ENCODE measurements at regions not wholly inside any gene's neighbourhood (a gene's known extent, or its start where the extent isn't known, plus 50 kb on each side); places are given as distances from the start of the nearest gene placed in this dataset.

DNA sequence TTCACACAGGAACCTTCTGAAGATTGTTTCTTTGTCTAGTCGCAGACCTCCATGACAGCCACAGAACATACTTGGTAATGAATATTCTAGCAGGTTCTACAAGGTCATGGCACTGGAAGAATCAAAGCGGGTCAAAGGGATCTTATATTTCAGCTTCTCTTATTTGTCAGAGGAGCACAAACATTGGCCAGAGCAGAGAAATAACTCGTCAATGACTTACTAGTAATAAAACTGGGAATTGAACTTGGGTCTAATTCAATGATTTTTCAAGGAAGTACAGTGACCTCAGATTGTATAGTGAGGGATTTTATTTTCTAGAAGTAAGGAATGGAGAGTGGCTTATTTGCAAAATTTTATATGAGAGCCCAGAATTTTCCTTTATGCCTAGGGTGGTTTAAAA is 290.8 kb upstream of the PLXNA2 start:
- Mint-ChIP-seq H3K27me3 (ENCODE audit: low read depth) (peaks cover 8% of the 10 kb centered on the region), H3K4me1 (ENCODE audit: low read depth) (no peaks in the 10 kb centered on the region), H3K36me3 (ENCODE audit: insufficient read depth) (no peaks in the 10 kb centered on the region), H3K9me3 (no peaks in the 10 kb centered on the region), H3K4me3 (no peak overlapping the region)
- ATAC-seq (no peak), DNase-seq (no peak)

DNA sequence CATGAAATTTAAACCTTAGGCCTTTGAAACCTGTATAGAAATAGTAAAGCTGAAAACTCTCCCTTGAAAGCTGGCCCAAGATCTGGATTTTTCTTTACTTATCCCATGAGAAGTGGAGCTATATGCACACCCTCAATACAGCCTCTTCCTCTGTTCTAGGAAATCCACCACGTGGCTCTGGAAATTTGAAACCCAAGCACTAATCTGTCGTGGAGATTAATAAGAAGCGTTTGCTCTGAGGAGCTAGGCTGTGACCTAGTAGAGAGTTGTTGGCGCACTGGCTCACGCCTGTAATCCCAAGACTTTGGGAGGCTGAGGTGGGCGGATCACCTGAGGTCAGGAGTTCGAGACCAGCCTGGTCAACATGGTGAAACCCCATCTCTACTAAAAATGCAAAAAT is 291.3 kb upstream of the PLXNA2 start:
- ATAC-seq: no peak
- H3K27me3 Mint-ChIP-seq (ENCODE audit: low read depth): peaks cover 8% of the 10 kb centered on the region

DNA sequence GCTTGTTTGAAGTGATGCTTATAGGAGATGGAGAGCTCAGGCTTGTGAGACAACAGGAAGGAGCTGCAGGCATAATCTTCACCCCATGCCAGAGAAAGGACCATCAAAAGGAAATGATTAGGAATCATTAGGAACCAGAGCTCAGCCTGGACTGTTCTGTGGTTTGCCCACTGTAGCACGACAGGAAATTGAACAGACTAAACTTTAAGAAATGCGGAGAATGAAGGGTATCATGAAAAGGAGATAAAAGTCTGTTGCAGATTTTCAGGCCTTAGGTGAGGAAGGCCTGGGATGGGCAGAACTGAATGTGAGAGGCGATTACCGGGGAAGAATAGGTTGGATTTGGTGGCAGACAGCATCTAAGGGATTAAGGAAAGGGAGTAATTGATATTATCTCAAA is 292.0 kb upstream of the PLXNA2 start:
- no peaks in the 10 kb centered on the region for H3K4me1 Mint-ChIP-seq (ENCODE audit: low read depth)
- H3K9me3 Mint-ChIP-seq: no peaks in the 10 kb centered on the region
- H3K27me3 Mint-ChIP-seq (ENCODE audit: low read depth): peaks cover 8% of the 10 kb centered on the region
- H3K36me3 Mint-ChIP-seq (ENCODE audit: insufficient read depth): no peaks in the 10 kb centered on the region
- DNase-seq (no peak), ATAC-seq (no peak)
- no peak overlapping the region for H3K4me3 Mint-ChIP-seq

More for the DNA sequence above, 291.3 kb upstream of the PLXNA2 start:
- Mint-ChIP-seq H3K4me1 (ENCODE audit: low read depth) (no peaks in the 10 kb centered on the region), H3K9me3 (no peaks in the 10 kb centered on the region), H3K36me3 (ENCODE audit: insufficient read depth) (no peaks in the 10 kb centered on the region), H3K4me3 (no peak overlapping the region)
- no peak for DNase-seq

DNA sequence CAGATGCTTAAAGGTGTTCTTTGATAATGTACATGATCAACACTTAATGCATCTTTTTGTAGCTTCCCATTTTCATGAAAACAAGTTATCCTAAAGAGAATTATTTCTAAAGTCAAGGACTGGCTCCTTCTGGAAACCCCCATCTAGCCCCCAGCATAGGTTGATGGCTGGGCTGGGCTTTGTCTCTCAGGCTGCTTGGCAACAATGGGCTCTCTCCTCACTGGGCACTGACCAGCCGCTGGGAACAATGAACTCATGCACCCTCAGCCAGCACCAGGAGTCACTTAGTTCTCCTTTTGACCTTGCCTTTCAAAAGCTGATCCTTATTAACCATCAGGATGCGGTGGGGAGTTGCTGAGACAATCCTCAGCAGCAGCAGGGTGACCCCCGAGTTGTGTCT is 293.0 kb upstream of the PLXNA2 start:
- Mint-ChIP-seq H3K9me3 (no peaks in the 10 kb centered on the region), H3K4me1 (ENCODE audit: low read depth) (no peaks in the 10 kb centered on the region), H3K4me3 (no peak overlapping the region), H3K36me3 (ENCODE audit: insufficient read depth) (no peaks in the 10 kb centered on the region), H3K27me3 (ENCODE audit: low read depth) (peaks cover 8% of the 10 kb centered on the region)
- ATAC-seq (no peak), DNase-seq (no peak)

DNA sequence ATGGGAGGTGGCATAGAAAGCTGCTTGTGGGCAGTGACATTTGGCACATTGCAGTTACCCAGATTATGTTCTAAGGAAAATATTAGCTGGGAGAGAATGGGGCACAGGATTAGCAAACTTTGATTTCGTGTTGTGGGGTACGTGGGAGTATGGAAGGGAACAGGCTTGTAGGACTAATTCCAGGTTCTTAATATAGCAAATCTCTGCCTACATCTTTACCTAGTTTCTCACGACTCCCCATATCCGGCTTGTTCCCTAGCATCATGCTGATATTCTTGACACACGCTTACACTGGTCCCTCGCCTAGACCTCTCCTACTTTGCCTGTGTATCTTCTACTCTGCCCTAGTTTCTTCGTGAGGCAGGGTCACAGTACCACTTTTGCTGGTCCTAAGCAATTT is 293.9 kb upstream of the PLXNA2 start:
- no peak for ATAC-seq
- Mint-ChIP-seq H3K27me3 (ENCODE audit: low read depth) (peaks cover 8% of the 10 kb centered on the region), H3K36me3 (ENCODE audit: insufficient read depth) (no peaks in the 10 kb centered on the region), H3K4me1 (ENCODE audit: low read depth) (no peaks in the 10 kb centered on the region), H3K4me3 (no peak overlapping the region), H3K9me3 (no peaks in the 10 kb centered on the region)
- no peak for DNase-seq

DNA sequence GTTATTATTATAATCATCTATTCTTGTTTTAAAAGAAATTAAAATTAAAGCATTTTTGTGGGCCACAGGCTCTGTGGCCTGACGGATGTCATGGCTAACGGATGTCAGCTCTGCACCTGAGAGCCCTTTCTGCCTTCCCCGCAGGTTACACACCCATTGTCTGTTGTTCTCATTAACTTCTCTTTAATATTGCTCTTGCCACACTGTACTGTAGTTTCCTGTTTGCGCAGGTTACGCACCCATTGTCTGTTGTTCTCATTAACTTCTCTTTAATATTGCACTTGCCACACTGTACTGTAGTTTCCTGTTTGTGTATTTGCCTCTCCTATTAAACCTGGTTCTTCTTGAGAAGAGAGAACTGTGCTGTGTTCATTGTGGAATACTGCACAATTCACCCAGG is 294.4 kb upstream of the PLXNA2 start:
- peaks cover 8% of the 10 kb centered on the region for H3K27me3 Mint-ChIP-seq (ENCODE audit: low read depth)
- no peak for ATAC-seq
- no peaks in the 10 kb centered on the region for H3K9me3 Mint-ChIP-seq
- H3K4me3 Mint-ChIP-seq: no peak overlapping the region
- no peaks in the 10 kb centered on the region for H3K4me1 Mint-ChIP-seq (ENCODE audit: low read depth)
- DNase-seq: no peak
- no peaks in the 10 kb centered on the region for H3K36me3 Mint-ChIP-seq (ENCODE audit: insufficient read depth)

DNA sequence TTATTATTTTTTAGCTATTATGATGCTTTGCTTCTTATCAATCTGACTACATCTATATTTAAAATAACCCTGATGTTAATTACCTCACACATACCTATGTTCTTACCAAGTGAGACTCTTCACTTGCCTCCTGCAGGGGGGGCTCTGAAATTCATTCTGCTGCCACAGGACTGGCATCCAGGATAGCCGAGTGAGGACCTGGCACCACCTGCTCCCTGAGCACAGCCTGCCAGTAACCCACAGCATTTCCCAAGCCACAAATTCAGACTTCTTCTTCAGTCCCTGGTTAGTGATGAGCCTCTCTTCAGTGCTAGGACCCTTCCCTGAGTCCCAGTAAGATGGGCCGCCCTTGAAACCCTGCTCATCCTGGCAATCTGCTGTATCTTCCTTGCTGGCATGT is 296.5 kb upstream of the PLXNA2 start:
- no peaks in the 10 kb centered on the region for H3K36me3 Mint-ChIP-seq (ENCODE audit: insufficient read depth)
- no peaks in the 10 kb centered on the region for H3K4me1 Mint-ChIP-seq (ENCODE audit: low read depth)
- ATAC-seq (no peak), DNase-seq (no peak)
- H3K4me3 Mint-ChIP-seq: no peak overlapping the region
- peaks cover 6% of the 10 kb centered on the region for H3K27me3 Mint-ChIP-seq (ENCODE audit: low read depth)
- no peaks in the 10 kb centered on the region for H3K9me3 Mint-ChIP-seq

DNA sequence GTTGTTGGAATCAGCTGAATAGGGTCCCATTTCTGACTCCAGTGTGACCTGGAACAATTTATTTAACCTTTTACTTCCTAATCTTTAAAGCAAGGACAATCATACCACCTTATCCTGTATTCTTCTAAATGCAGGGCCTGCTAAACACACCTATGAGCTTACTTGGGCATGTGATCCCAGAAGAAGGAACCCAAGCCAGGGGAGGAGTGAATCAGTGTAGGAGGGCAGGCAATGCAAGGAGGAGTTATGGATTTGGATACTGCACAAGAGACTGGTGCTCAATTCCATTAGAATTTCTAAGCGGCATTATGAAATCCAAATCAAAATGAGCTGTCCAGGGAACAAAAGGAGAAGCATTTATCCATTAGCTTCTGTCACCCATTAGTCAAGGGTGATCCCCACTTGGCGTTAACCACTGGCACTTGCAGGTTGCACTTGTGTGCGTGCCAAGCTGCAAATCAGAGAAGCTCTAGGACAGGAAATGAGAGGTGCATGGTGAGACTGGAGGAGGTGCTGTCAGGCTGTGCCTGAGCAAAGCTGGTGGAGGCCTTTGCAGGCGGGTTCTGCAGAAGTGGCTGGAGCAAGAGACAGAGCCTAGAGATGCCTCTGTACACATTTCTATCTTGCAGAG is 297.2 kb upstream of the PLXNA2 start:
- no peaks in the 10 kb centered on the region for H3K36me3 Mint-ChIP-seq (ENCODE audit: insufficient read depth)
- H3K4me3 Mint-ChIP-seq: no peak overlapping the region
- ATAC-seq (no peak), DNase-seq (no peak)
- no peaks in the 10 kb centered on the region for H3K9me3 Mint-ChIP-seq
- H3K4me1 Mint-ChIP-seq (ENCODE audit: low read depth): no peaks in the 10 kb centered on the region
- H3K27me3 Mint-ChIP-seq (ENCODE audit: low read depth): peaks cover 6% of the 10 kb centered on the region

DNA sequence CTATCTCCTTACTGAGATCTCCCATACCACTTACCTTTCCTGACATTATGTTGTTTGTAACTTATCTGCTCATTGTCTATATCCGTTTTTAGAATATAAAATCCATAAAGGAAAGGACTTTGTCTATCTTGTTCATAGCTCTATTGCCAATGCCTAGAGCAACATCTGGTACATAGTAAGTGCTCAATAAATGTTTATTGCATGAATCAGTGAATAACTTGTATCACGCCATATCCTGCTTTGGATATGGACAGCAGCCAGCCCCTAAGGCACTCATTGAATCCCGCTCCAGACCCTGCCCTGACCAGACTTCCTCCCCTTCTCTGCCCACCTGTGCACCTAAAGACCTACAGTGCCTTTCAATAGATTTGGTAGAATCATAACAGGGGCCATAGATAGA is 298.1 kb upstream of the PLXNA2 start:
- DNase-seq: no peak

DNA sequence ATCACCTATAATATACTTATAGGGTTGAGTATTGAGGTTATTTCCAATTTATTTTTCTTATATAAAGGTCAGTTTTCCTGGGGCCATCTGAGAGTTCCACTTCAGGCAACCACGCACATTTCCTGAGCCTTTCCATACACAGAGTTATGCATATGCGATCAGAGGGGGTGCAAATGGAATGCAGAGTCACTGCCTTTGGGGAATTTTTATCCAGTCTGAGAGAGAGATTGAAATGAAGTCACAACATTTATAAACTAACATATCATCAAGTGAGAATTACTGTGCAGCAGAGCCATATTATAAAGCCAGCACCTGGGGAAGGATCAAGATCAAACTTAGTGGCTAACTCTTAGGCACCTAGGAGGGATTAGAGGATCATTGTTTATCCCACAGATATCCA is 299.9 kb upstream of the PLXNA2 start:
- no peak overlapping the region for H3K4me3 Mint-ChIP-seq
- DNase-seq (no peak), ATAC-seq (no peak)
- H3K36me3 Mint-ChIP-seq (ENCODE audit: insufficient read depth): no peaks in the 10 kb centered on the region
- no peaks in the 10 kb centered on the region for H3K27me3 Mint-ChIP-seq (ENCODE audit: low read depth)
- H3K4me1 Mint-ChIP-seq (ENCODE audit: low read depth): no peaks in the 10 kb centered on the region
- H3K9me3 Mint-ChIP-seq: no peaks in the 10 kb centered on the region

More for the DNA sequence above, 298.1 kb upstream of the PLXNA2 start:
- H3K4me1 Mint-ChIP-seq (ENCODE audit: low read depth): no peaks in the 10 kb centered on the region
- peaks cover 6% of the 10 kb centered on the region for H3K27me3 Mint-ChIP-seq (ENCODE audit: low read depth)
- no peaks in the 10 kb centered on the region for H3K36me3 Mint-ChIP-seq (ENCODE audit: insufficient read depth)
- H3K4me3 Mint-ChIP-seq: no peak overlapping the region
- no peak for ATAC-seq
- H3K9me3 Mint-ChIP-seq: no peaks in the 10 kb centered on the region

DNA sequence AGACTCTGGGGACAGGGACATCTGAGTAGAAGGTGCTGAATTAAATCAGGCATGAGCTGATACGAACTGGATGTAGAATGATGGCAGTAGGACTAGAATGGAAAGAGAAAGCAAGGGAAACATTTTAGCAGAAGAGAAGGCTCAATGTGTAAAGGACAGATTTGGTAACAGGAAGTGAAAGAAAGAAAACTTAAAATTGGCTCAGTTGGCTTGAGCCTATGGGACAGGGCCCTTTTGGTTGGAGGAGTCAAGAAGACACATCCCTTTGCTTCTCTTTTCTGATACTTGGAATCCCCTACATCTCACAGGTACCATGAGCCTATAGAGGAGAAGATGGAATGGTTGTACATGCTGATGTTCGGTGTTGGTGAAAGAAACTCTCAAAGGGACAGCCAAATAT is 300.6 kb upstream of the PLXNA2 start:
- H3K4me1 Mint-ChIP-seq (ENCODE audit: low read depth): no peaks in the 10 kb centered on the region
- H3K9me3 Mint-ChIP-seq: no peaks in the 10 kb centered on the region
- no peaks in the 10 kb centered on the region for H3K27me3 Mint-ChIP-seq (ENCODE audit: low read depth)
- no peak overlapping the region for H3K4me3 Mint-ChIP-seq
- ATAC-seq: no peak
- no peak for DNase-seq
- no peaks in the 10 kb centered on the region for H3K36me3 Mint-ChIP-seq (ENCODE audit: insufficient read depth)

DNA sequence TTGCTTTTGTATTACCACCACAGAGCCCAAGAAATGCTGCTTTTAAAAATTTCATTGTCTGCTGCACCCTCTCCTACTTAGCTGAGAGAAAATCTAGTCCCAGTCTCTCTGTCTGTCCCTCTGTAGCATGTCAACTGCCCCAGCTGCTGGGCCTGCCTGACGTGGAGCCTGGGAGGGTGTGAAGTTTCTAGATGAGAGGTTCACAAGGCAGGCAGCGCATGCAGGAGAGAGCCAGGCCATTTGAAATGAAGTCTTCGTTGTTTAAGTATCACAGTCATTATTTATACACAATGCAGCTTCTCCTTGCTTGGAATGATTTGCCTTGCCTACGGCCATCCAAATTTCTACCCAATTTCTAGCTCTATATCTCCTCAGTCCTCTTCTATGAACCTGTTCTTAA is 306.8 kb upstream of the PLXNA2 start:
- H3K4me1 Mint-ChIP-seq (ENCODE audit: low read depth): no peaks in the 10 kb centered on the region
- DNase-seq: no peak
- no peak overlapping the region for H3K4me3 Mint-ChIP-seq

DNA sequence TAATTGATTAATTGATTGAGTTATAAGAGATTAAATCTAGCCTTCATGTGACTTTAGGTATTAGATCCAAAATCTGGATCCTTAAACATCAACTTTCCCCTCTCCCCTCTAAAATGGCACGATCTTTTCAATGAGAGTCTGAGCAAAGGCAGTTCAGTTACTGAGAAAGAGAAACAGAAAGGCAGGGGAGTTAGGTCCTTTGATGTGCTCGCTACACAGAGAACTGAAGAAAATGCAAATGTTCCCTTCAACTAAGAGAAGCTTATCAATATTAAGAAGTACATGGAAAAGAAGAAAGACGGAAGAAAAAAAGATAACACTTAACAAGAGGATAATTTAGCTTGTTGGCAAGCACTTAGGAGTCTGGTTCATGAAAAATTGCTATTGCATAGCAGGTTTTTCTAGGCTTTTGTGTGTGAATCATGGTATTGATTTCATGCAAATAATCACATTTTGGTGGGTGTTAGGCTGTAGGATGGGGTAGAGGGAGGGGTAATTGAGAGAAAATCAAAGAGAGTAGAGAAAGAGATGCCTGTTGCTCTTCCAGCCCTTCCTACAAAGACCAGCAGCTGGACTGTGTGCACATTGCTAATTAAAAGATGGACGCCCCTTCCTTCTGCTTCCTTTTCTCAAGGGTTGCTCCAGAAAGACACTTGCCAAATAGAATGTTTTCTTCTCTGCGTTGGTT is 307.6 kb upstream of the PLXNA2 start:
- Mint-ChIP-seq H3K9me3 (no peaks in the 10 kb centered on the region), H3K4me3 (no peak overlapping the region), H3K27me3 (ENCODE audit: low read depth) (peaks cover 6% of the 10 kb centered on the region), H3K36me3 (ENCODE audit: insufficient read depth) (no peaks in the 10 kb centered on the region), H3K4me1 (ENCODE audit: low read depth) (no peaks in the 10 kb centered on the region)
- DNase-seq (no peak), ATAC-seq (no peak)

More for the DNA sequence above, 306.8 kb upstream of the PLXNA2 start:
- ATAC-seq: no peak
- no peaks in the 10 kb centered on the region for H3K36me3 Mint-ChIP-seq (ENCODE audit: insufficient read depth)
- peaks cover 6% of the 10 kb centered on the region for H3K27me3 Mint-ChIP-seq (ENCODE audit: low read depth)
- H3K9me3 Mint-ChIP-seq: no peaks in the 10 kb centered on the region

DNA sequence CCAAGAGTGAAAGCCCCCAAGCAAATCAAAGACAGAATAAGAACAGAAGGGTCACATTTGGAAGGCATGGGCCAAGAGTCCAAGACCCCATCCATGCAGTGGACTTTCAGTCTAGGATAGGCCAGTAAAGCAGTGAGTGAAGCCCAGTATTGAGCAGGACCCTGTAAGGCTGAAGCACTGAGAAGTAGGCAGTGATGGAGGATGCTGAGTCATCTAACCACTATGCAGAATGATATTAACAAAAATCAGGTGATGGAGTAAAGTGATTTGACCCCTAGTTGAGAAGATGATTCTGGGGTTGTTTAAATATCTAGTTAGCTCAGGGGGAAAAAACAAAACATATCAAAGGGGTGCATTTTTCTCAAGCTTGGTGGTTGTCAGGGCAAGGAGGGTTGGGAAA is 308.7 kb upstream of the PLXNA2 start:
- no peak for ATAC-seq

DNA sequence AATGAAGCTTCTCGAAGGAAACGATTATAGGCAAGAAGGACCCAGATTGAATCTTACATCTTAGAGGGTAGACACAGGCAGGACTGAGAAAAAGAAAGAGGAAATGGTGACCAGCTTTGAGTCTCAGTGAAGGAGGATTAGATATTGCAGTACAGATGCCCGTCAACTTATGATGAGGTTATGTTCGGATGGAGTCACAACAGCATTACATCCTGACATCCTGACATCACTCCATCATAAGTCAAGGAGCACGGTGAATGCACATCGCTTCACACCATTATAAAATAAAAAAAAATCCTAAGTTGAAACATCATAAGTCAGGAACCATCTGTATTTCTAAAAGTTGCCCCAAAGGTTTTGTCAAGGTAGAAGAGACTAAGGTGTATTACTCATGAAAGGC is 312.3 kb upstream of the PLXNA2 start:
- no peaks in the 10 kb centered on the region for H3K4me1 Mint-ChIP-seq (ENCODE audit: low read depth)
- H3K27me3 Mint-ChIP-seq (ENCODE audit: low read depth): peaks cover 4% of the 10 kb centered on the region
- H3K4me3 Mint-ChIP-seq: no peak overlapping the region
- no peaks in the 10 kb centered on the region for H3K36me3 Mint-ChIP-seq (ENCODE audit: insufficient read depth)
- no peaks in the 10 kb centered on the region for H3K9me3 Mint-ChIP-seq
- ATAC-seq (no peak), DNase-seq (no peak)

More for the DNA sequence above, 308.7 kb upstream of the PLXNA2 start:
- DNase-seq: no peak
- H3K4me3 Mint-ChIP-seq: no peak overlapping the region
- no peaks in the 10 kb centered on the region for H3K4me1 Mint-ChIP-seq (ENCODE audit: low read depth)
- peaks cover 6% of the 10 kb centered on the region for H3K27me3 Mint-ChIP-seq (ENCODE audit: low read depth)
- no peaks in the 10 kb centered on the region for H3K9me3 Mint-ChIP-seq
- H3K36me3 Mint-ChIP-seq (ENCODE audit: insufficient read depth): no peaks in the 10 kb centered on the region

Measured in activated T-cell treated with anti-CD3 and anti-CD28 coated beads, Interleukin-2, amount 50 U/mL, for 4 hours (primary cell).